ENCODE measurements at regions not wholly inside any gene's neighbourhood (a gene's known extent, or its start where the extent isn't known, plus 50 kb on each side); places are given as distances from the start of the nearest gene placed in this dataset.

GRCh38 chr2:217340899-217341298, 481.0 kb upstream of the TNP1 start:
- TF ChIP-seq POLR2AphosphoS5 (IDR thresholded peaks at IDR 0.05; ENCODE audit: low read depth, low read length) (no peak), TCF7L2 (IDR thresholded peaks at IDR 0.05; ENCODE audit: low read depth, low read length) (no peak), SIN3A (IDR thresholded peaks at IDR 0.05; ENCODE audit: borderline replicate concordance, insufficient read depth, low read depth, low read length) (no peak), REST (IDR thresholded peaks at IDR 0.05; ENCODE audit: insufficient read depth in 1 of 2, low read depth in 2 of 2, low read length in 1 of 2) (no peak)
- TF ChIP-seq, protein P1, sequence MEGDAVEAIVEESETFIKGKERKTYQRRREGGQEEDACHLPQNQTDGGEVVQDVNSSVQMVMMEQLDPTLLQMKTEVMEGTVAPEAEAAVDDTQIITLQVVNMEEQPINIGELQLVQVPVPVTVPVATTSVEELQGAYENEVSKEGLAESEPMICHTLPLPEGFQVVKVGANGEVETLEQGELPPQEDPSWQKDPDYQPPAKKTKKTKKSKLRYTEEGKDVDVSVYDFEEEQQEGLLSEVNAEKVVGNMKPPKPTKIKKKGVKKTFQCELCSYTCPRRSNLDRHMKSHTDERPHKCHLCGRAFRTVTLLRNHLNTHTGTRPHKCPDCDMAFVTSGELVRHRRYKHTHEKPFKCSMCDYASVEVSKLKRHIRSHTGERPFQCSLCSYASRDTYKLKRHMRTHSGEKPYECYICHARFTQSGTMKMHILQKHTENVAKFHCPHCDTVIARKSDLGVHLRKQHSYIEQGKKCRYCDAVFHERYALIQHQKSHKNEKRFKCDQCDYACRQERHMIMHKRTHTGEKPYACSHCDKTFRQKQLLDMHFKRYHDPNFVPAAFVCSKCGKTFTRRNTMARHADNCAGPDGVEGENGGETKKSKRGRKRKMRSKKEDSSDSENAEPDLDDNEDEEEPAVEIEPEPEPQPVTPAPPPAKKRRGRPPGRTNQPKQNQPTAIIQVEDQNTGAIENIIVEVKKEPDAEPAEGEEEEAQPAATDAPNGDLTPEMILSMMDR (IDR thresholded peaks at IDR 0.05), result no peak
- POLR2A ChIA-PET, result no interaction called here
- H3K4me1 ChIP-seq (ENCODE audit: control insufficient read depth, insufficient read depth, low read length), result no peaks in the 10 kb centered on the region
- ATAC-seq (no peak), DNase-seq (ENCODE audit: low read depth, low spot score) (no peak)
- no peaks in the 10 kb centered on the region for H3K9me3 ChIP-seq (ENCODE audit: control insufficient read depth, insufficient read depth, low read depth, low read length)
- intact Hi-C loops (cut with micrococcal nuclease; ENCODE audit: unreplicated experiment), result no loop called here
- in situ Hi-C loops (cut with HindIII; ENCODE audit: low pct_unique_long_range_greater_than_20kb, low sequenced_read_pairs), result no loop called here
- H3K36me3 ChIP-seq (ENCODE audit: control insufficient read depth, insufficient read depth, low read length), result no peaks in the 10 kb centered on the region
- no peak overlapping the region for H3K4me3 ChIP-seq (ENCODE audit: low read depth in 2 of 2, low read length in 2 of 2)
- BruUV-seq (replicated peaks), result no TSS peak
- H3K27me3 ChIP-seq (ENCODE audit: control insufficient read depth, insufficient read depth, low read length), result no peaks in the 10 kb centered on the region
- no peak overlapping the region for H3K27ac ChIP-seq (ENCODE audit: low read length)
- CTCF ChIA-PET, result no interaction called here

DNA sequence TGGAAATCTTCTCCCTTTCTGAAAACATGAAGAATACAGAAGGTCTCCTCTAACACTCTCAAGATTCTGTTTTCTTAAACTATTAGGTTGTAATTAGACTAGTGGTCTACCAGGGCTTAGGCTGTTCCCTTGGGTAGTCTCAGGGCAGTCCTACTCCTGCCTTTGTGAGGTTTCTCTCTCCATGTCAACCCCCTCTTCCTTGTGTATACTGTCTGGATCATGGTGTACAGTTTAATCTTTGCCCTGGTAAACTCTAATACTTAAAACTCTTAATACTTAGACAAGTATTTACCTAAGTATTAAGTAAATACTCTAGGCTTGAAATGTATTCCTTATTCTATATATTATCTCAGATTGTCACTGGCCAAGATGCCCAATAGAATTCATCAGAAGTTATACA, 480.3 kb upstream of the TNP1 start:
- no TSS peak for BruUV-seq (replicated peaks)
- H3K27ac ChIP-seq (ENCODE audit: low read length), result no peak overlapping the region

More for the DNA sequence above, 480.3 kb upstream of the TNP1 start:
- H3K36me3 ChIP-seq (ENCODE audit: control insufficient read depth, insufficient read depth, low read length), result no peaks in the 10 kb centered on the region
- DNase-seq (ENCODE audit: low read depth, low spot score), result no peak
- in situ Hi-C loops (cut with HindIII; ENCODE audit: low pct_unique_long_range_greater_than_20kb, low sequenced_read_pairs) (no loop called here), intact Hi-C loops (cut with micrococcal nuclease; ENCODE audit: unreplicated experiment) (no loop called here)
- no peak for ATAC-seq
- H3K4me1 ChIP-seq (ENCODE audit: control insufficient read depth, insufficient read depth, low read length), result no peaks in the 10 kb centered on the region
- ChIA-PET POLR2A (no interaction called here), CTCF (no interaction called here)
- H3K4me3 ChIP-seq (ENCODE audit: low read depth in 2 of 2, low read length in 2 of 2), result no peak overlapping the region
- H3K9me3 ChIP-seq (ENCODE audit: control insufficient read depth, insufficient read depth, low read depth, low read length), result no peaks in the 10 kb centered on the region
- TF ChIP-seq, protein P1 (IDR thresholded peaks at IDR 0.05), result no peak
- no peak for TF ChIP-seq REST (IDR thresholded peaks at IDR 0.05; ENCODE audit: insufficient read depth in 1 of 2, low read depth in 2 of 2, low read length in 1 of 2)
- no peak for TF ChIP-seq POLR2AphosphoS5 (IDR thresholded peaks at IDR 0.05; ENCODE audit: low read depth, low read length)
- no peak for TF ChIP-seq SIN3A (IDR thresholded peaks at IDR 0.05; ENCODE audit: borderline replicate concordance, insufficient read depth, low read depth, low read length)
- no peak for TF ChIP-seq TCF7L2 (IDR thresholded peaks at IDR 0.05; ENCODE audit: low read depth, low read length)
- no peaks in the 10 kb centered on the region for H3K27me3 ChIP-seq (ENCODE audit: control insufficient read depth, insufficient read depth, low read length)

All from Panc1 (cell line).